ENCODE measurements at regions not wholly inside any gene's neighbourhood (a gene's known extent, or its start where the extent isn't known, plus 50 kb on each side); places are given as distances from the start of the nearest gene placed in this dataset.

- no peak for TF ChIP-seq CTCF (conservative IDR thresholded peaks at IDR 0.05 in 1 of 2, IDR thresholded peaks at IDR 0.05 in 1 of 2; ENCODE audit: low read depth in 1 of 2, low read length in 2 of 2)
- no peak for TF ChIP-seq EZH2 (IDR thresholded peaks at IDR 0.05; ENCODE audit: low read length, missing control alignments)
These were observed 64.8 kb upstream of the DOCK9 start for GRCh38 chr13:99042521-99043250.

Measured in fibroblast of lung (primary cell).